ENCODE measurements at regions not wholly inside any gene's neighbourhood (a gene's known extent, or its start where the extent isn't known, plus 50 kb on each side); places are given as distances from the start of the nearest gene placed in this dataset.

GRCh38 chr15:45868109-45868691 lies 233.4 kb downstream of the SQOR start:
- no peak for TF ChIP-seq CTCF (IDR thresholded peaks at IDR 0.05)
- no peak for TF ChIP-seq POLR2A (IDR thresholded peaks at IDR 0.05)
